ENCODE measurements at regions not wholly inside any gene's neighbourhood (a gene's known extent, or its start where the extent isn't known, plus 50 kb on each side); places are given as distances from the start of the nearest gene placed in this dataset.
"Not testable (repeated sequence)": the region's sequence is repeated elsewhere in the genome, so short reads cannot be mapped to it uniquely, and the experiment has no call there.

GRCh38 chrX:42832764-42833549, 55.0 kb upstream of the PPP1R2C start:
- no peak for TF ChIP-seq CTCF (IDR thresholded peaks at IDR 0.05; ENCODE audit: control insufficient read depth, extremely low read depth, insufficient read depth)
- no peak overlapping the region for H3K4me3 ChIP-seq (ENCODE audit: low read depth, low read length)
- DNase-seq (ENCODE audit: low read depth): no peak

- not testable (repeated sequence) for DNase-seq (ENCODE audit: low read depth); H3K4me3 ChIP-seq (ENCODE audit: low read depth, low read length)
These were observed 55.6 kb upstream of the PPP1R2C start for GRCh38 chrX:42833550-42833940.

GRCh38 chrX:42837101-42837726, 59.3 kb upstream of the PPP1R2C start:
- no peak for DNase-seq (ENCODE audit: low read depth)
- H3K4me3 ChIP-seq (ENCODE audit: low read depth, low read length): no peak overlapping the region
- no peak for TF ChIP-seq CTCF (IDR thresholded peaks at IDR 0.05; ENCODE audit: control insufficient read depth, extremely low read depth, insufficient read depth)

GRCh38 chrX:42837747-42838146, 59.8 kb upstream of the PPP1R2C start:
- TF ChIP-seq CTCF (IDR thresholded peaks at IDR 0.05; ENCODE audit: control insufficient read depth, extremely low read depth, insufficient read depth): no peak
- H3K4me3 ChIP-seq (ENCODE audit: low read depth, low read length): no peak overlapping the region
- no peak for DNase-seq (ENCODE audit: low read depth)

GRCh38 chrX:42839632-42840031, 61.7 kb upstream of the PPP1R2C start:
- no peak overlapping the region for H3K4me3 ChIP-seq (ENCODE audit: low read depth, low read length)
- no peak for DNase-seq (ENCODE audit: low read depth)
- no peak for TF ChIP-seq CTCF (IDR thresholded peaks at IDR 0.05; ENCODE audit: control insufficient read depth, extremely low read depth, insufficient read depth)

GRCh38 chrX:42846741-42847140, 68.8 kb upstream of the PPP1R2C start:
- no peak overlapping the region for H3K4me3 ChIP-seq (ENCODE audit: low read depth, low read length)
- no peak for DNase-seq (ENCODE audit: low read depth)
- TF ChIP-seq CTCF (IDR thresholded peaks at IDR 0.05; ENCODE audit: control insufficient read depth, extremely low read depth, insufficient read depth): no peak

GRCh38 chrX:42855259-42855658, 77.3 kb upstream of the PPP1R2C start:
- no peak for TF ChIP-seq CTCF (IDR thresholded peaks at IDR 0.05; ENCODE audit: control insufficient read depth, extremely low read depth, insufficient read depth)
- no peak for DNase-seq (ENCODE audit: low read depth)
- H3K4me3 ChIP-seq (ENCODE audit: low read depth, low read length): no peak overlapping the region
